ENCODE measurements at regions not wholly inside any gene's neighbourhood (a gene's known extent, or its start where the extent isn't known, plus 50 kb on each side); places are given as distances from the start of the nearest gene placed in this dataset.

GRCh38 chr1:95957748-95958147 lies 723.7 kb downstream of the RWDD3 start:
- TF ChIP-seq, protein P1, sequence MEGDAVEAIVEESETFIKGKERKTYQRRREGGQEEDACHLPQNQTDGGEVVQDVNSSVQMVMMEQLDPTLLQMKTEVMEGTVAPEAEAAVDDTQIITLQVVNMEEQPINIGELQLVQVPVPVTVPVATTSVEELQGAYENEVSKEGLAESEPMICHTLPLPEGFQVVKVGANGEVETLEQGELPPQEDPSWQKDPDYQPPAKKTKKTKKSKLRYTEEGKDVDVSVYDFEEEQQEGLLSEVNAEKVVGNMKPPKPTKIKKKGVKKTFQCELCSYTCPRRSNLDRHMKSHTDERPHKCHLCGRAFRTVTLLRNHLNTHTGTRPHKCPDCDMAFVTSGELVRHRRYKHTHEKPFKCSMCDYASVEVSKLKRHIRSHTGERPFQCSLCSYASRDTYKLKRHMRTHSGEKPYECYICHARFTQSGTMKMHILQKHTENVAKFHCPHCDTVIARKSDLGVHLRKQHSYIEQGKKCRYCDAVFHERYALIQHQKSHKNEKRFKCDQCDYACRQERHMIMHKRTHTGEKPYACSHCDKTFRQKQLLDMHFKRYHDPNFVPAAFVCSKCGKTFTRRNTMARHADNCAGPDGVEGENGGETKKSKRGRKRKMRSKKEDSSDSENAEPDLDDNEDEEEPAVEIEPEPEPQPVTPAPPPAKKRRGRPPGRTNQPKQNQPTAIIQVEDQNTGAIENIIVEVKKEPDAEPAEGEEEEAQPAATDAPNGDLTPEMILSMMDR (IDR thresholded peaks at IDR 0.05; ENCODE audit: borderline replicate concordance, insufficient read depth, low read depth, low read length): no peak
- no peak overlapping the region for H3K4me3 ChIP-seq (ENCODE audit: low read depth, low read length)

GRCh38 chr1:95966866-95967265 lies 732.9 kb downstream of the RWDD3 start:
- TF ChIP-seq, protein P1 (IDR thresholded peaks at IDR 0.05; ENCODE audit: borderline replicate concordance, insufficient read depth, low read depth, low read length): no peak
- no peak overlapping the region for H3K4me3 ChIP-seq (ENCODE audit: low read depth, low read length)

- H3K4me3 ChIP-seq (ENCODE audit: low read depth, low read length): no peak overlapping the region
- TF ChIP-seq, protein P1 (IDR thresholded peaks at IDR 0.05; ENCODE audit: borderline replicate concordance, insufficient read depth, low read depth, low read length): no peak
Observed at GRCh38 chr1:95974586-95974985, 740.6 kb downstream of the RWDD3 start.

GRCh38 chr1:95982711-95983110 lies 738.9 kb upstream of the PTBP2 start:
- TF ChIP-seq, protein P1 (IDR thresholded peaks at IDR 0.05; ENCODE audit: borderline replicate concordance, insufficient read depth, low read depth, low read length): no peak
- no peak overlapping the region for H3K4me3 ChIP-seq (ENCODE audit: low read depth, low read length)

GRCh38 chr1:95983831-95984230 lies 737.8 kb upstream of the PTBP2 start:
- H3K4me3 ChIP-seq (ENCODE audit: low read depth, low read length): no peak overlapping the region
- TF ChIP-seq, protein P1 (IDR thresholded peaks at IDR 0.05; ENCODE audit: borderline replicate concordance, insufficient read depth, low read depth, low read length): no peak

GRCh38 chr1:95984798-95985374 lies 736.7 kb upstream of the PTBP2 start:
- TF ChIP-seq, protein P1 (IDR thresholded peaks at IDR 0.05; ENCODE audit: borderline replicate concordance, insufficient read depth, low read depth, low read length): no peak
- H3K4me3 ChIP-seq (ENCODE audit: low read depth, low read length): no peak overlapping the region

- no peak overlapping the region for H3K4me3 ChIP-seq (ENCODE audit: low read depth, low read length)
- TF ChIP-seq, protein P1 (IDR thresholded peaks at IDR 0.05; ENCODE audit: borderline replicate concordance, insufficient read depth, low read depth, low read length): no peak
Observed at GRCh38 chr1:95990033-95990432, 731.6 kb upstream of the PTBP2 start.
